AG09309 (cell line): ENCODE measurements at regions not wholly inside any gene's neighbourhood (a gene's known extent, or its start where the extent isn't known, plus 50 kb on each side); places are given as distances from the start of the nearest gene placed in this dataset.

Experiments used
- DNase-seq: peaks from one replicate; pipeline ENCODE4 v3.0.0-alpha.2; 2010; ENCODE audit warnings: low read depth
- H3K4me3 ChIP-seq: 2 replicates; pipeline ENCODE4 v1.5.1; 2011; ENCODE audit warnings: mild to moderate bottlenecking, low read depth, low read length, moderate library complexity; ENCODE audit not compliant: control insufficient read depth
- CTCF ChIP-seq: IDR thresholded peaks from 2 replicates; pipeline ENCODE4 v1.5.1; 2011; ENCODE audit warnings: mild to moderate bottlenecking, low read depth, low read length, inconsistent platforms; ENCODE audit not compliant: insufficient read depth, control insufficient read depth; ENCODE audit errors: missing control alignments

- no peak overlapping the region for H3K4me3 ChIP-seq
- no peak for DNase-seq
- no peak for TF ChIP-seq CTCF
These were observed 117.2 kb upstream of the E2F8 start for GRCh38 chr11:19357943-19358342.

GRCh38 chr11:19355601-19356000 lies 114.9 kb upstream of the E2F8 start:
- H3K4me3 ChIP-seq: no peak overlapping the region
- no peak for DNase-seq
- TF ChIP-seq CTCF: no peak

GRCh38 chr11:19353287-19353850 lies 112.6 kb upstream of the E2F8 start:
- TF ChIP-seq CTCF: no peak
- no peak for DNase-seq
- no peak overlapping the region for H3K4me3 ChIP-seq

- no peak overlapping the region for H3K4me3 ChIP-seq
- no peak for TF ChIP-seq CTCF
- no peak for DNase-seq
These were observed 112.0 kb upstream of the E2F8 start for GRCh38 chr11:19352771-19353160.

GRCh38 chr11:19352072-19352770 lies 111.5 kb upstream of the E2F8 start:
- no peak for TF ChIP-seq CTCF
- H3K4me3 ChIP-seq: no peak overlapping the region
- DNase-seq: no peak

GRCh38 chr11:19351426-19351825 lies 110.7 kb upstream of the E2F8 start:
- DNase-seq: no peak
- TF ChIP-seq CTCF: no peak
- no peak overlapping the region for H3K4me3 ChIP-seq
